IMR-90 (cell line): ENCODE measurements at regions not wholly inside any gene's neighbourhood (a gene's known extent, or its start where the extent isn't known, plus 50 kb on each side); places are given as distances from the start of the nearest gene placed in this dataset.

Experiments used
- ATAC-seq: fragments of 200-7000 bp; cut with Tn5 transposase; 2 replicates; pipeline ENCODE4 v1.9.1; 2020; ENCODE audit warnings: low read depth, mild to moderate bottlenecking, moderate library complexity
- BruUV-seq: library from RNA; stranded (reverse); fragments of 400-500 nt; replicated peaks from 2 replicates; lab custom pipeline; 2021; lab: Mats Ljungman, UMichigan
- CTCF ChIA-PET: fragments of 300-600 bp; formaldehyde crosslinking; extraction: SDS; loops from one replicate; lab custom pipeline; 2021; ENCODE audit warnings: antibody characterized with exemption; lab: Yijun Ruan, JAX
- POLR2A ChIA-PET: fragments of 300-600 bp; sonication (Branson Sonifier 250); formaldehyde crosslinking; loops from one replicate; lab custom pipeline; 2022; ENCODE audit warnings: antibody characterized with exemption; ENCODE audit not compliant: unreplicated experiment; lab: Charles Lee
- DNase-seq: peaks from one replicate; pipeline ENCODE4 v3.0.0; 2013
- H2AFZ ChIP-seq: replicated peaks from 2 replicates; pipeline ENCODE3; 2013; ENCODE audit warnings: low read length, mild to moderate bottlenecking; ENCODE audit not compliant: poor library complexity
- H2AK5ac ChIP-seq: 2 replicates; pipeline ENCODE4 v1.6.1; 2013; ENCODE audit warnings: low read depth, low read length, inconsistent platforms
- H2AK9ac ChIP-seq: replicated peaks from 2 replicates; pipeline ENCODE3; 2013; ENCODE audit warnings: mild to moderate bottlenecking, low read depth, low read length, moderate library complexity; ENCODE audit not compliant: poor library complexity
- H2BK120ac ChIP-seq: 2 replicates; pipeline ENCODE4 v1.6.1; 2013; ENCODE audit warnings: low read depth, low read length, inconsistent platforms
- H2BK15ac ChIP-seq: 3 replicates; pipeline ENCODE4 v1.6.1; 2013; ENCODE audit warnings: low read depth, low read length, inconsistent platforms
- H2BK20ac ChIP-seq: 2 replicates; pipeline ENCODE4 v1.6.1; 2013; ENCODE audit warnings: low read depth, mild to moderate bottlenecking, inconsistent platforms, low read length, moderate library complexity
- H2BK5ac ChIP-seq: 2 replicates; pipeline ENCODE4 v1.6.1; 2013; ENCODE audit warnings: mild to moderate bottlenecking, low read depth, low read length, inconsistent platforms; ENCODE audit not compliant: poor library complexity, severe bottlenecking
- H3K14ac ChIP-seq: replicated peaks from 2 replicates; pipeline ENCODE4 v1.6.1; 2013; ENCODE audit warnings: low read depth, low read length, inconsistent platforms
- H3K18ac ChIP-seq: 2 replicates; pipeline ENCODE4 v1.6.1; 2013; ENCODE audit warnings: low read depth, low read length, control low read depth
- H3K23ac ChIP-seq: 2 replicates; pipeline ENCODE4 v1.6.1; 2013; ENCODE audit warnings: low read depth, low read length, inconsistent platforms
- H3K27ac ChIP-seq: 2 replicates; pipeline ENCODE4 v1.5.1; 2013; ENCODE audit warnings: mild to moderate bottlenecking, control low read depth, low read length; ENCODE audit not compliant: insufficient read depth
- H3K27me3 ChIP-seq: 2 replicates; pipeline ENCODE4 v1.6.1; 2013; ENCODE audit warnings: low read length; ENCODE audit not compliant: control insufficient read depth, insufficient read depth
- H3K36me3 ChIP-seq: 2 replicates; pipeline ENCODE4 v1.6.1; 2013; ENCODE audit warnings: low read length, mixed read lengths; ENCODE audit not compliant: control insufficient read depth, insufficient read depth
- H3K4ac ChIP-seq: 2 replicates; pipeline ENCODE4 v1.6.1; 2013; ENCODE audit warnings: low read depth, low read length, inconsistent platforms
- H3K4me1 ChIP-seq: 2 replicates; pipeline ENCODE4 v1.6.1; 2013; ENCODE audit warnings: low read length, mixed read lengths; ENCODE audit not compliant: control insufficient read depth, insufficient read depth
- H3K4me2 ChIP-seq: 2 replicates; pipeline ENCODE4 v1.6.1; 2013; ENCODE audit warnings: low read depth, mild to moderate bottlenecking, control low read depth, low read length, moderate library complexity
- H3K4me3 ChIP-seq: 2 replicates; pipeline ENCODE4 v1.5.1; 2013; ENCODE audit warnings: low read depth, mild to moderate bottlenecking, control low read depth, low read length, moderate library complexity; ENCODE audit not compliant: insufficient read depth
- H3K56ac ChIP-seq: 2 replicates; pipeline ENCODE4 v1.6.1; 2013; ENCODE audit warnings: low read length, inconsistent platforms; ENCODE audit not compliant: insufficient read depth; ENCODE audit errors: extremely low read depth
- H3K79me1 ChIP-seq, 2 experiments: 2 replicates each; pipeline ENCODE4 v1.6.1; 2013; ENCODE audit warnings: low read length in 2 of 2, inconsistent platforms in 1 of 2, low read depth in 1 of 2
- H3K9ac ChIP-seq: 2 replicates; pipeline ENCODE4 v1.6.1; 2013; ENCODE audit warnings: low read depth, low read length, control low read depth
- H3K9me1 ChIP-seq: 2 replicates; pipeline ENCODE4 v1.6.1; 2013; ENCODE audit warnings: low read length, inconsistent platforms; ENCODE audit not compliant: insufficient read depth
- H3K9me3 ChIP-seq: 2 replicates; pipeline ENCODE4 v1.6.1; 2013; ENCODE audit warnings: low read length; ENCODE audit not compliant: control insufficient read depth, insufficient read depth
- H4K20me1 ChIP-seq: 2 replicates; pipeline ENCODE4 v1.6.1; 2013; ENCODE audit warnings: low read length, inconsistent platforms; ENCODE audit not compliant: insufficient read depth
- H4K5ac ChIP-seq: 2 replicates; pipeline ENCODE4 v1.6.1; 2013; ENCODE audit warnings: mild to moderate bottlenecking, low read depth, low read length, control low read depth
- H4K8ac ChIP-seq, 2 experiments: 2 replicates each; pipeline ENCODE4 v1.6.1; 2013; ENCODE audit warnings: low read depth in 2 of 2, low read length in 2 of 2, control low read depth in 1 of 2, inconsistent platforms in 1 of 2
- H4K91ac ChIP-seq: 2 replicates; pipeline ENCODE4 v1.6.1; 2013; ENCODE audit warnings: low read depth, low read length, inconsistent platforms; ENCODE audit not compliant: insufficient read depth
- ELK1 ChIP-seq: fragments of 150-350 bp; IDR thresholded peaks from 2 replicates; pipeline ENCODE4 v1.6.1; 2016; ENCODE audit warnings: low read depth, mild to moderate bottlenecking, low read length, moderate library complexity, borderline replicate concordance
- FOS ChIP-seq: fragments of 150-350 bp; IDR thresholded peaks from 2 replicates; pipeline ENCODE4 v1.6.1; 2016; ENCODE audit warnings: low read depth, low read length
- MAFK ChIP-seq: IDR thresholded peaks from 2 replicates; pipeline ENCODE4 v1.6.1; 2012; ENCODE audit warnings: low read depth, low read length, improper control_type of control experiment
- MXI1 ChIP-seq: IDR thresholded peaks from 2 replicates; pipeline ENCODE4 v1.6.1; 2012; ENCODE audit warnings: low read depth, mild to moderate bottlenecking, low read length, moderate library complexity, borderline replicate concordance
- RCOR1 ChIP-seq: IDR thresholded peaks from 2 replicates; pipeline ENCODE4 v1.6.1; 2012; ENCODE audit warnings: mild to moderate bottlenecking, low read length, improper control_type of control experiment; ENCODE audit not compliant: insufficient replicate concordance
- RFX5 ChIP-seq: IDR thresholded peaks from 2 replicates; pipeline ENCODE4 v1.8.0; 2012; ENCODE audit warnings: low read depth, mild to moderate bottlenecking, low read length, moderate library complexity
- WGBS, 2 experiments: methylation state at CpG; one replicate each; pipeline versions ENCODE4 v1.1.5 to v1.1.7; 2013; ENCODE audit warnings: missing lambda C conversion rate in 2 of 2; ENCODE audit not compliant: insufficient read length in 1 of 2; ENCODE audit errors: extremely low coverage in 2 of 2; 5-methylcytosine and 5-hydroxymethylcytosine counted together
- dilution Hi-C: fragments of 300-500 bp; cut with HindIII; formaldehyde crosslinking; loops from one replicate; pipeline ENCODE4 v1.14.3; 2018; ENCODE audit warnings: low sequenced_read_pairs; ENCODE audit not compliant: unreplicated experiment
- in situ Hi-C: fragments of 300-500 bp; cut with MboI; formaldehyde crosslinking; loops from 3 replicates; pipeline ENCODE4 v1.14.3; 2019; ENCODE audit warnings: low sequenced_read_pairs, inconsistent platforms, mixed read lengths
- intact Hi-C: fragments of 100-400 bp; cut with micrococcal nuclease; formaldehyde crosslinking; loops from 2 replicates; pipeline ENCODE4 v1.10.0; 2022

GRCh38 chr13:28573595-28574373 lies 78.9 kb upstream of the FLT1 start:
- Histone ChIP-seq H3K56ac (0 out of 2 replicates have a peak overlapping the region, but pooled peaks have one; percentile 12), H4K91ac (peak overlapping the region; percentile 74), H3K36me3 (no peaks in the 10 kb centered on the region), H4K8ac (peak overlapping the region; percentile 18 to 97), H3K79me1 (peaks cover 0 to 5% of the 10 kb centered on the region in 2 experiments; a peak in 1 of 4 replicates), H3K27me3 (no peaks in the 10 kb centered on the region), H3K23ac (peak overlapping the region; percentile 69; the same call in 1 of the 2 replicates), H2BK20ac (peak overlapping the region; percentile 84; the same call in 1 of the 2 replicates), H2BK15ac (peak overlapping the region; percentile 65; the same call in 2 of the 3 replicates), H2BK5ac (peak overlapping the region; percentile 85), H3K9me3 (no peaks in the 10 kb centered on the region), H3K9ac (no peak overlapping the region), H3K27ac (no peak overlapping the region; the same call in 1 of the 2 replicates), H3K4ac (peak overlapping the region; percentile 87; the same call in 1 of the 2 replicates), H3K9me1 (0 out of 2 replicates have a peak, but pooled peaks cover 1% of the 10 kb centered on the region), H2AK5ac (peak overlapping the region; percentile 59), H3K14ac (peak overlapping the region; percentile 96), H2AFZ (no peak overlapping the region), H3K4me1 (peaks cover 3% of the 10 kb centered on the region; the same call in 1 of the 2 replicates), H2AK9ac (no peak overlapping the region), H3K4me2 (no peak overlapping the region), H4K20me1 (no peaks in the 10 kb centered on the region), H2BK120ac (peak overlapping the region; percentile 88), H3K18ac (peak overlapping the region; percentile 40; the same call in 1 of the 2 replicates), H4K5ac (no peak overlapping the region; the same call in 1 of the 2 replicates), H3K4me3 (no peak overlapping the region)
- ATAC-seq (no peak), DNase-seq (no peak)
- ChIA-PET POLR2A (no interaction called here), CTCF (no interaction called here)
- dilution Hi-C loops = no loop called here
- BruUV-seq = no TSS peak
- 96% methylated on average over 4 of the region's 11 CpGs; no CpG with 5 or more reads in 1 of the 2 experiments for WGBS, 2 experiments
- TF ChIP-seq RCOR1 (no peak), FOS (no peak), ELK1 (no peak), MXI1 (no peak), RFX5 (no peak), MAFK (no peak)
- intact Hi-C loops = no loop called here
- in situ Hi-C loops = no loop called here
